Activated T-helper 17 cell treated with anti-CD3 and anti-CD28 coated beads, Interleukin-2, amount 50 U/mL, for 72 hours (primary cell): ENCODE measurements at regions not wholly inside any gene's neighbourhood (a gene's known extent, or its start where the extent isn't known, plus 50 kb on each side); places are given as distances from the start of the nearest gene placed in this dataset.
A peak's percentile ranks its signal among the peaks of the same experiment; 100 is the strongest.

Experiments
- ATAC-seq: fragments of 150-1000 bp; cut with Tn5 transposase; replicated peaks from 2 replicates; pipeline ENCODE4 v1.10.0; 2021; ENCODE audit warnings: mild to moderate bottlenecking, moderate library complexity
- H3K27ac Mint-ChIP-seq: one replicate; pipeline ENCODE4 v1.8.0; 2022; ENCODE audit warnings: mixed read lengths
- H3K27me3 Mint-ChIP-seq: one replicate; pipeline ENCODE4 v1.8.0; 2022; ENCODE audit warnings: mixed read lengths
- H3K36me3 Mint-ChIP-seq: one replicate; pipeline ENCODE4 v1.8.0; 2022; ENCODE audit warnings: low read depth, mild to moderate bottlenecking, mixed read lengths
- H3K4me1 Mint-ChIP-seq: one replicate; pipeline ENCODE4 v1.8.0; 2022; ENCODE audit warnings: mixed read lengths
- H3K4me3 Mint-ChIP-seq: one replicate; pipeline ENCODE4 v1.8.0; 2022; ENCODE audit warnings: mild to moderate bottlenecking, mixed read lengths
- H3K9me3 Mint-ChIP-seq: one replicate; pipeline ENCODE4 v1.8.0; 2022; ENCODE audit warnings: mixed read lengths

GRCh38 chr2:136479696-136480095, 285.6 kb upstream of the THSD7B start:
- Mint-ChIP-seq H3K27ac (no peak overlapping the region), H3K4me3 (no peak overlapping the region)

GRCh38 chr2:136468799-136469369, 296.5 kb upstream of the THSD7B start:
- H3K36me3 Mint-ChIP-seq = no peaks in the 10 kb centered on the region
- no peaks in the 10 kb centered on the region for H3K9me3 Mint-ChIP-seq
- H3K27ac Mint-ChIP-seq = no peak overlapping the region
- no peak for ATAC-seq
- H3K4me1 Mint-ChIP-seq = no peaks in the 10 kb centered on the region
- peaks cover 42% of the 10 kb centered on the region for H3K27me3 Mint-ChIP-seq
- H3K4me3 Mint-ChIP-seq = no peak overlapping the region

More at GRCh38 chr2:136479696-136480095, 285.6 kb upstream of the THSD7B start:
- Mint-ChIP-seq H3K9me3 (peaks cover 20% of the 10 kb centered on the region), H3K27me3 (peaks cover 15% of the 10 kb centered on the region), H3K4me1 (no peaks in the 10 kb centered on the region), H3K36me3 (no peaks in the 10 kb centered on the region)
- ATAC-seq = no peak

GRCh38 chr2:136452528-136452927, 312.8 kb upstream of the THSD7B start:
- no peaks in the 10 kb centered on the region for H3K4me1 Mint-ChIP-seq

GRCh38 chr2:136448986-136449780, 316.2 kb upstream of the THSD7B start:
- Mint-ChIP-seq H3K27me3 (peaks cover 48% of the 10 kb centered on the region), H3K27ac (no peak overlapping the region), H3K4me3 (no peak overlapping the region), H3K4me1 (no peaks in the 10 kb centered on the region), H3K36me3 (no peaks in the 10 kb centered on the region), H3K9me3 (no peaks in the 10 kb centered on the region)
- ATAC-seq = no peak

More at GRCh38 chr2:136452528-136452927, 312.8 kb upstream of the THSD7B start:
- ATAC-seq = no peak
- Mint-ChIP-seq H3K9me3 (no peaks in the 10 kb centered on the region), H3K27ac (no peak overlapping the region), H3K36me3 (no peaks in the 10 kb centered on the region), H3K4me3 (no peak overlapping the region), H3K27me3 (peaks cover 61% of the 10 kb centered on the region)

GRCh38 chr2:136448432-136448831, 316.9 kb upstream of the THSD7B start:
- Mint-ChIP-seq H3K36me3 (no peaks in the 10 kb centered on the region), H3K27ac (no peak overlapping the region), H3K4me1 (no peaks in the 10 kb centered on the region), H3K4me3 (no peak overlapping the region), H3K9me3 (no peaks in the 10 kb centered on the region), H3K27me3 (peaks cover 45% of the 10 kb centered on the region)
- ATAC-seq = no peak

- Mint-ChIP-seq H3K27me3 (peaks cover 37% of the 10 kb centered on the region), H3K27ac (no peak overlapping the region), H3K4me1 (no peaks in the 10 kb centered on the region), H3K4me3 (no peak overlapping the region), H3K36me3 (no peaks in the 10 kb centered on the region), H3K9me3 (no peaks in the 10 kb centered on the region)
- no peak for ATAC-seq
Measured at GRCh38 chr2:136444323-136444722, 321.0 kb upstream of the THSD7B start.

- peaks cover 33% of the 10 kb centered on the region for H3K27me3 Mint-ChIP-seq
- H3K9me3 Mint-ChIP-seq = no peaks in the 10 kb centered on the region
- H3K36me3 Mint-ChIP-seq = no peaks in the 10 kb centered on the region
- no peak overlapping the region for H3K27ac Mint-ChIP-seq
- ATAC-seq = no peak
- H3K4me3 Mint-ChIP-seq = no peak overlapping the region
- no peaks in the 10 kb centered on the region for H3K4me1 Mint-ChIP-seq
Measured at GRCh38 chr2:136443661-136444060, 321.7 kb upstream of the THSD7B start.

GRCh38 chr2:136441979-136442714, 323.2 kb upstream of the THSD7B start:
- Mint-ChIP-seq H3K27me3 (peaks cover 27% of the 10 kb centered on the region), H3K36me3 (no peaks in the 10 kb centered on the region), H3K4me1 (no peaks in the 10 kb centered on the region), H3K9me3 (no peaks in the 10 kb centered on the region), H3K4me3 (no peak overlapping the region), H3K27ac (no peak overlapping the region)
- no peak for ATAC-seq

- no peak overlapping the region for H3K27ac Mint-ChIP-seq
- H3K27me3 Mint-ChIP-seq = peaks cover 23% of the 10 kb centered on the region
- no peaks in the 10 kb centered on the region for H3K36me3 Mint-ChIP-seq
- no peaks in the 10 kb centered on the region for H3K4me1 Mint-ChIP-seq
- H3K9me3 Mint-ChIP-seq = no peaks in the 10 kb centered on the region
- ATAC-seq = no peak
- no peak overlapping the region for H3K4me3 Mint-ChIP-seq
Measured at GRCh38 chr2:136439064-136439676, 321.2 kb upstream of the CXCR4 start.

- Mint-ChIP-seq H3K27me3 (peaks cover 23% of the 10 kb centered on the region), H3K36me3 (no peaks in the 10 kb centered on the region), H3K9me3 (no peaks in the 10 kb centered on the region), H3K4me3 (no peak overlapping the region), H3K4me1 (no peaks in the 10 kb centered on the region), H3K27ac (no peak overlapping the region)
- no peak for ATAC-seq
Measured at GRCh38 chr2:136437461-136437860, 319.5 kb upstream of the CXCR4 start.

GRCh38 chr2:136436936-136437335, 319.0 kb upstream of the CXCR4 start:
- Mint-ChIP-seq H3K4me1 (no peaks in the 10 kb centered on the region), H3K27ac (no peak overlapping the region), H3K9me3 (no peaks in the 10 kb centered on the region)

GRCh38 chr2:136434251-136434715, 316.3 kb upstream of the CXCR4 start:
- H3K27ac Mint-ChIP-seq = no peak overlapping the region
- H3K4me1 Mint-ChIP-seq = no peaks in the 10 kb centered on the region
- no peak overlapping the region for H3K4me3 Mint-ChIP-seq
- no peaks in the 10 kb centered on the region for H3K36me3 Mint-ChIP-seq
- H3K27me3 Mint-ChIP-seq = peaks cover 6% of the 10 kb centered on the region
- H3K9me3 Mint-ChIP-seq = no peaks in the 10 kb centered on the region
- ATAC-seq = no peak

More at GRCh38 chr2:136436936-136437335, 319.0 kb upstream of the CXCR4 start:
- H3K4me3 Mint-ChIP-seq = no peak overlapping the region
- H3K27me3 Mint-ChIP-seq = peaks cover 20% of the 10 kb centered on the region
- no peak for ATAC-seq
- H3K36me3 Mint-ChIP-seq = no peaks in the 10 kb centered on the region

GRCh38 chr2:136433261-136433660, 315.3 kb upstream of the CXCR4 start:
- no peaks in the 10 kb centered on the region for H3K4me1 Mint-ChIP-seq
- H3K9me3 Mint-ChIP-seq = no peaks in the 10 kb centered on the region
- no peak overlapping the region for H3K27ac Mint-ChIP-seq
- ATAC-seq = no peak
- H3K4me3 Mint-ChIP-seq = no peak overlapping the region
- H3K27me3 Mint-ChIP-seq = peaks cover 6% of the 10 kb centered on the region
- no peaks in the 10 kb centered on the region for H3K36me3 Mint-ChIP-seq

GRCh38 chr2:136424112-136424511, 306.2 kb upstream of the CXCR4 start:
- ATAC-seq = peak; percentile 31
- Mint-ChIP-seq H3K4me3 (peak overlapping the region; percentile 83), H3K27me3 (peaks cover 28% of the 10 kb centered on the region), H3K9me3 (no peaks in the 10 kb centered on the region), H3K4me1 (peaks cover 9% of the 10 kb centered on the region), H3K36me3 (no peaks in the 10 kb centered on the region), H3K27ac (peak overlapping the region; percentile 61)
